IMR-90 (cell line): ENCODE measurements at regions not wholly inside any gene's neighbourhood (a gene's known extent, or its start where the extent isn't known, plus 50 kb on each side); places are given as distances from the start of the nearest gene placed in this dataset.

Experiments used
- ATAC-seq: fragments of 200-7000 bp; cut with Tn5 transposase; 2 replicates; pipeline ENCODE4 v1.9.1; 2020; ENCODE audit warnings: low read depth, mild to moderate bottlenecking, moderate library complexity
- BruUV-seq: library from RNA; stranded (reverse); fragments of 400-500 nt; replicated peaks from 2 replicates; lab custom pipeline; 2021; lab: Mats Ljungman, UMichigan
- CTCF ChIA-PET: fragments of 300-600 bp; formaldehyde crosslinking; extraction: SDS; loops from one replicate; lab custom pipeline; 2021; ENCODE audit warnings: antibody characterized with exemption; lab: Yijun Ruan, JAX
- POLR2A ChIA-PET: fragments of 300-600 bp; sonication (Branson Sonifier 250); formaldehyde crosslinking; loops from one replicate; lab custom pipeline; 2022; ENCODE audit warnings: antibody characterized with exemption; ENCODE audit not compliant: unreplicated experiment; lab: Charles Lee
- DNase-seq: peaks from one replicate; pipeline ENCODE4 v3.0.0; 2013
- H2AFZ ChIP-seq: replicated peaks from 2 replicates; pipeline ENCODE3; 2013; ENCODE audit warnings: low read length, mild to moderate bottlenecking; ENCODE audit not compliant: poor library complexity
- H2AK5ac ChIP-seq: 2 replicates; pipeline ENCODE4 v1.6.1; 2013; ENCODE audit warnings: low read depth, low read length, inconsistent platforms
- H2AK9ac ChIP-seq: replicated peaks from 2 replicates; pipeline ENCODE3; 2013; ENCODE audit warnings: mild to moderate bottlenecking, low read depth, low read length, moderate library complexity; ENCODE audit not compliant: poor library complexity
- H2BK120ac ChIP-seq: 2 replicates; pipeline ENCODE4 v1.6.1; 2013; ENCODE audit warnings: low read depth, low read length, inconsistent platforms
- H2BK15ac ChIP-seq: 3 replicates; pipeline ENCODE4 v1.6.1; 2013; ENCODE audit warnings: low read depth, low read length, inconsistent platforms
- H2BK20ac ChIP-seq: 2 replicates; pipeline ENCODE4 v1.6.1; 2013; ENCODE audit warnings: low read depth, mild to moderate bottlenecking, inconsistent platforms, low read length, moderate library complexity
- H2BK5ac ChIP-seq: 2 replicates; pipeline ENCODE4 v1.6.1; 2013; ENCODE audit warnings: mild to moderate bottlenecking, low read depth, low read length, inconsistent platforms; ENCODE audit not compliant: poor library complexity, severe bottlenecking
- H3K14ac ChIP-seq: replicated peaks from 2 replicates; pipeline ENCODE4 v1.6.1; 2013; ENCODE audit warnings: low read depth, low read length, inconsistent platforms
- H3K18ac ChIP-seq: 2 replicates; pipeline ENCODE4 v1.6.1; 2013; ENCODE audit warnings: low read depth, low read length, control low read depth
- H3K23ac ChIP-seq: 2 replicates; pipeline ENCODE4 v1.6.1; 2013; ENCODE audit warnings: low read depth, low read length, inconsistent platforms
- H3K27ac ChIP-seq: 2 replicates; pipeline ENCODE4 v1.5.1; 2013; ENCODE audit warnings: mild to moderate bottlenecking, control low read depth, low read length; ENCODE audit not compliant: insufficient read depth
- H3K27me3 ChIP-seq: 2 replicates; pipeline ENCODE4 v1.6.1; 2013; ENCODE audit warnings: low read length; ENCODE audit not compliant: control insufficient read depth, insufficient read depth
- H3K36me3 ChIP-seq: 2 replicates; pipeline ENCODE4 v1.6.1; 2013; ENCODE audit warnings: low read length, mixed read lengths; ENCODE audit not compliant: control insufficient read depth, insufficient read depth
- H3K4ac ChIP-seq: 2 replicates; pipeline ENCODE4 v1.6.1; 2013; ENCODE audit warnings: low read depth, low read length, inconsistent platforms
- H3K4me1 ChIP-seq: 2 replicates; pipeline ENCODE4 v1.6.1; 2013; ENCODE audit warnings: low read length, mixed read lengths; ENCODE audit not compliant: control insufficient read depth, insufficient read depth
- H3K4me2 ChIP-seq: 2 replicates; pipeline ENCODE4 v1.6.1; 2013; ENCODE audit warnings: low read depth, mild to moderate bottlenecking, control low read depth, low read length, moderate library complexity
- H3K4me3 ChIP-seq: 2 replicates; pipeline ENCODE4 v1.5.1; 2013; ENCODE audit warnings: low read depth, mild to moderate bottlenecking, control low read depth, low read length, moderate library complexity; ENCODE audit not compliant: insufficient read depth
- H3K56ac ChIP-seq: 2 replicates; pipeline ENCODE4 v1.6.1; 2013; ENCODE audit warnings: low read length, inconsistent platforms; ENCODE audit not compliant: insufficient read depth; ENCODE audit errors: extremely low read depth
- H3K79me1 ChIP-seq, 2 experiments: 2 replicates each; pipeline ENCODE4 v1.6.1; 2013; ENCODE audit warnings: low read length in 2 of 2, inconsistent platforms in 1 of 2, low read depth in 1 of 2
- H3K9ac ChIP-seq: 2 replicates; pipeline ENCODE4 v1.6.1; 2013; ENCODE audit warnings: low read depth, low read length, control low read depth
- H3K9me1 ChIP-seq: 2 replicates; pipeline ENCODE4 v1.6.1; 2013; ENCODE audit warnings: low read length, inconsistent platforms; ENCODE audit not compliant: insufficient read depth
- H3K9me3 ChIP-seq: 2 replicates; pipeline ENCODE4 v1.6.1; 2013; ENCODE audit warnings: low read length; ENCODE audit not compliant: control insufficient read depth, insufficient read depth
- H4K20me1 ChIP-seq: 2 replicates; pipeline ENCODE4 v1.6.1; 2013; ENCODE audit warnings: low read length, inconsistent platforms; ENCODE audit not compliant: insufficient read depth
- H4K5ac ChIP-seq: 2 replicates; pipeline ENCODE4 v1.6.1; 2013; ENCODE audit warnings: mild to moderate bottlenecking, low read depth, low read length, control low read depth
- H4K8ac ChIP-seq, 2 experiments: 2 replicates each; pipeline ENCODE4 v1.6.1; 2013; ENCODE audit warnings: low read depth in 2 of 2, low read length in 2 of 2, control low read depth in 1 of 2, inconsistent platforms in 1 of 2
- H4K91ac ChIP-seq: 2 replicates; pipeline ENCODE4 v1.6.1; 2013; ENCODE audit warnings: low read depth, low read length, inconsistent platforms; ENCODE audit not compliant: insufficient read depth
- BHLHE40 ChIP-seq: fragments of 150-350 bp; IDR thresholded peaks from 2 replicates; pipeline ENCODE4 v1.6.1; 2016; ENCODE audit warnings: mild to moderate bottlenecking, low read depth, low read length
- CEBPB ChIP-seq: IDR thresholded peaks from 2 replicates; pipeline ENCODE4 v1.6.1; 2012; ENCODE audit warnings: low read depth, low read length, improper control_type of control experiment
- CHD1 ChIP-seq: IDR thresholded peaks from 2 replicates; pipeline ENCODE4 v1.6.1; 2012; ENCODE audit warnings: low read depth, low read length, improper control_type of control experiment
- CTCF ChIP-seq: conservative IDR thresholded peaks from 2 replicates; pipeline ENCODE4 v1.5.1; 2012; ENCODE audit warnings: mild to moderate bottlenecking, low read depth, low read length, improper control_type of control experiment
- ELK1 ChIP-seq: fragments of 150-350 bp; IDR thresholded peaks from 2 replicates; pipeline ENCODE4 v1.6.1; 2016; ENCODE audit warnings: low read depth, mild to moderate bottlenecking, low read length, moderate library complexity, borderline replicate concordance
- FOS ChIP-seq: fragments of 150-350 bp; IDR thresholded peaks from 2 replicates; pipeline ENCODE4 v1.6.1; 2016; ENCODE audit warnings: low read depth, low read length
- MAFK ChIP-seq: IDR thresholded peaks from 2 replicates; pipeline ENCODE4 v1.6.1; 2012; ENCODE audit warnings: low read depth, low read length, improper control_type of control experiment
- MAZ ChIP-seq: IDR thresholded peaks from 2 replicates; pipeline ENCODE4 v1.6.1; 2012; ENCODE audit warnings: low read depth, mild to moderate bottlenecking, low read length, improper control_type of control experiment, moderate library complexity, borderline replicate concordance
- MXI1 ChIP-seq: IDR thresholded peaks from 2 replicates; pipeline ENCODE4 v1.6.1; 2012; ENCODE audit warnings: low read depth, mild to moderate bottlenecking, low read length, moderate library complexity, borderline replicate concordance
- POLR2A ChIP-seq: IDR thresholded peaks from 2 replicates; pipeline ENCODE4 v1.6.1; 2012; ENCODE audit warnings: mild to moderate bottlenecking, low read depth, low read length
- RAD21 ChIP-seq: IDR thresholded peaks from 2 replicates; pipeline ENCODE4 v1.6.1; 2012; ENCODE audit warnings: low read length, improper control_type of control experiment
- RCOR1 ChIP-seq: IDR thresholded peaks from 2 replicates; pipeline ENCODE4 v1.6.1; 2012; ENCODE audit warnings: mild to moderate bottlenecking, low read length, improper control_type of control experiment; ENCODE audit not compliant: insufficient replicate concordance
- RFX5 ChIP-seq: IDR thresholded peaks from 2 replicates; pipeline ENCODE4 v1.8.0; 2012; ENCODE audit warnings: low read depth, mild to moderate bottlenecking, low read length, moderate library complexity
- SMC3 ChIP-seq: fragments of 150-350 bp; IDR thresholded peaks from 2 replicates; pipeline ENCODE4 v1.6.1; 2016; ENCODE audit warnings: low read depth, mild to moderate bottlenecking, antibody characterized with exemption, low read length, moderate library complexity
- USF2 ChIP-seq: fragments of 150-350 bp; IDR thresholded peaks from 2 replicates; pipeline ENCODE4 v1.6.1; 2017; ENCODE audit warnings: mild to moderate bottlenecking, antibody characterized with exemption, low read length, low read depth
- WGBS, 2 experiments: methylation state at CpG; one replicate each; pipeline versions ENCODE4 v1.1.5 to v1.1.7; 2013; ENCODE audit warnings: missing lambda C conversion rate in 2 of 2; ENCODE audit not compliant: insufficient read length in 1 of 2; ENCODE audit errors: extremely low coverage in 2 of 2; 5-methylcytosine and 5-hydroxymethylcytosine counted together
- dilution Hi-C: fragments of 300-500 bp; cut with HindIII; formaldehyde crosslinking; loops from one replicate; pipeline ENCODE4 v1.14.3; 2018; ENCODE audit warnings: low sequenced_read_pairs; ENCODE audit not compliant: unreplicated experiment
- in situ Hi-C: fragments of 300-500 bp; cut with MboI; formaldehyde crosslinking; loops from 3 replicates; pipeline ENCODE4 v1.14.3; 2019; ENCODE audit warnings: low sequenced_read_pairs, inconsistent platforms, mixed read lengths
- intact Hi-C: fragments of 100-400 bp; cut with micrococcal nuclease; formaldehyde crosslinking; loops from 2 replicates; pipeline ENCODE4 v1.10.0; 2022

GRCh38 chr6:77037439-77037838, 425.9 kb downstream of the HTR1B start:
- H3K9me1 ChIP-seq: 0 out of 2 replicates have a peak, but pooled peaks cover 2% of the 10 kb centered on the region
- intact Hi-C loops (no loop called here), dilution Hi-C loops (no loop called here), in situ Hi-C loops (no loop called here)
- no peak overlapping the region for H3K4me2 ChIP-seq
- H3K27me3 ChIP-seq: no peaks in the 10 kb centered on the region
- CTCF ChIA-PET: no interaction called here
- ATAC-seq (no peak), DNase-seq (no peak)
- no peaks in the 10 kb centered on the region for H4K20me1 ChIP-seq
- peak overlapping the region; percentile 51; the same call in 1 of the 2 replicates for H2AK5ac ChIP-seq
- no peak overlapping the region for H4K91ac ChIP-seq
- H3K4me3 ChIP-seq: no peak overlapping the region
- H3K36me3 ChIP-seq: no peaks in the 10 kb centered on the region
- H3K4me1 ChIP-seq: peaks cover 6% of the 10 kb centered on the region
- no peak overlapping the region for H2BK5ac ChIP-seq
- no peak overlapping the region for H2AK9ac ChIP-seq
- H3K79me1 ChIP-seq: no peaks in the 10 kb centered on the region
- H3K18ac ChIP-seq: no peak overlapping the region; the same call in 1 of the 2 replicates
- no peak overlapping the region for H4K8ac ChIP-seq
- H3K27ac ChIP-seq: no peak overlapping the region
- H3K9me3 ChIP-seq: peaks cover 3% of the 10 kb centered on the region
- POLR2A ChIA-PET: no interaction called here
- H3K56ac ChIP-seq: no peak overlapping the region
- no peak overlapping the region for H3K14ac ChIP-seq
- no peak overlapping the region; the same call in 1 of the 2 replicates for H2BK120ac ChIP-seq
- H3K23ac ChIP-seq: no peak overlapping the region
- no peak overlapping the region for H3K9ac ChIP-seq
- no peak overlapping the region; the same call in 1 of the 2 replicates for H4K5ac ChIP-seq
- no peak overlapping the region for H2AFZ ChIP-seq
- no TSS peak for BruUV-seq
- no peak overlapping the region for H2BK15ac ChIP-seq
- no CpG with 5 or more reads among the region's 1 CpG for WGBS, 2 experiments
- TF ChIP-seq RFX5 (no peak), ELK1 (no peak), USF2 (no peak), POLR2A (no peak), MXI1 (no peak), BHLHE40 (no peak), CEBPB (no peak), RCOR1 (no peak), CTCF (no peak), RAD21 (no peak), SMC3 (no peak), MAZ (no peak), CHD1 (no peak), MAFK (no peak), FOS (no peak)
- no peak overlapping the region for H2BK20ac ChIP-seq
- H3K4ac ChIP-seq: no peak overlapping the region
